NT2/D1 (cell line): ENCODE measurements at regions not wholly inside any gene's neighbourhood (a gene's known extent, or its start where the extent isn't known, plus 50 kb on each side); places are given as distances from the start of the nearest gene placed in this dataset.

Experiments used
- DNase-seq: peaks from one replicate; pipeline ENCODE4 v3.0.0-alpha.2; 2011; ENCODE audit warnings: low read depth, low spot score
- H3K27me3 ChIP-seq: 2 replicates; pipeline ENCODE4 v1.6.0; 2011; ENCODE audit warnings: mild to moderate bottlenecking; ENCODE audit not compliant: insufficient read length, insufficient read depth
- H3K36me3 ChIP-seq: 2 replicates; pipeline ENCODE4 v1.6.1; 2011; ENCODE audit warnings: mild to moderate bottlenecking, low read length, mixed read lengths; ENCODE audit not compliant: insufficient read depth, insufficient read length
- H3K4me1 ChIP-seq: 2 replicates; pipeline ENCODE4 v1.5.1; 2011; ENCODE audit not compliant: insufficient read depth, insufficient read length
- H3K4me3 ChIP-seq: 2 replicates; pipeline ENCODE4 v1.5.1; 2011; ENCODE audit warnings: low read depth; ENCODE audit not compliant: insufficient read length
- H3K9ac ChIP-seq: 2 replicates; pipeline ENCODE4 v1.6.0; 2011; ENCODE audit warnings: low read depth; ENCODE audit not compliant: insufficient read length
- H3K9me3 ChIP-seq: 2 replicates; pipeline ENCODE4 v1.5.1; 2011; ENCODE audit warnings: mild to moderate bottlenecking, low read length; ENCODE audit not compliant: insufficient read depth
- SUZ12 ChIP-seq: IDR thresholded peaks from 2 replicates; pipeline ENCODE4 v1.6.1; 2011; ENCODE audit not compliant: insufficient read length, insufficient read depth; ENCODE audit errors: extremely low read depth
- YY1 ChIP-seq: IDR thresholded peaks from 2 replicates; pipeline ENCODE4 v1.6.1; 2011; ENCODE audit not compliant: insufficient read length, insufficient read depth
- ZNF274 ChIP-seq: IDR thresholded peaks from 2 replicates; pipeline ENCODE4 v1.6.1; 2011; ENCODE audit warnings: mild to moderate bottlenecking, low read depth, low read length

GRCh38 chr7:68564306-68565135, 1033.8 kb upstream of the AUTS2 start:
- no peak overlapping the region for H3K9ac ChIP-seq
- no peak overlapping the region for H3K4me3 ChIP-seq
- H3K36me3 ChIP-seq = no peaks in the 10 kb centered on the region
- H3K4me1 ChIP-seq = no peaks in the 10 kb centered on the region
- H3K27me3 ChIP-seq = no peaks in the 10 kb centered on the region
- TF ChIP-seq YY1 (no peak), ZNF274 (no peak), SUZ12 (no peak)
- DNase-seq = no peak
- no peaks in the 10 kb centered on the region for H3K9me3 ChIP-seq

- no peaks in the 10 kb centered on the region for H3K36me3 ChIP-seq
- H3K4me3 ChIP-seq = no peak overlapping the region
- H3K9me3 ChIP-seq = no peaks in the 10 kb centered on the region
These were observed 1027.0 kb upstream of the AUTS2 start for GRCh38 chr7:68571286-68571685.

GRCh38 chr7:68573271-68574005, 1024.8 kb upstream of the AUTS2 start:
- H3K9me3 ChIP-seq = no peaks in the 10 kb centered on the region
- H3K4me1 ChIP-seq = peaks cover 2% of the 10 kb centered on the region
- H3K36me3 ChIP-seq = no peaks in the 10 kb centered on the region
- DNase-seq = no peak
- H3K9ac ChIP-seq = no peak overlapping the region
- H3K4me3 ChIP-seq = no peak overlapping the region
- no peak for TF ChIP-seq SUZ12
- TF ChIP-seq YY1 = no peak
- TF ChIP-seq ZNF274 = no peak
- H3K27me3 ChIP-seq = no peaks in the 10 kb centered on the region

More at GRCh38 chr7:68571286-68571685, 1027.0 kb upstream of the AUTS2 start:
- TF ChIP-seq YY1 (no peak), SUZ12 (no peak), ZNF274 (no peak)
- H3K4me1 ChIP-seq = peaks cover 2% of the 10 kb centered on the region
- H3K9ac ChIP-seq = no peak overlapping the region
- no peaks in the 10 kb centered on the region for H3K27me3 ChIP-seq
- DNase-seq = no peak

GRCh38 chr7:68576366-68576765, 1021.9 kb upstream of the AUTS2 start:
- peaks cover 2% of the 10 kb centered on the region for H3K4me1 ChIP-seq
- H3K36me3 ChIP-seq = no peaks in the 10 kb centered on the region
- no peak overlapping the region for H3K4me3 ChIP-seq
- no peaks in the 10 kb centered on the region for H3K9me3 ChIP-seq
- no peak overlapping the region for H3K9ac ChIP-seq
- no peaks in the 10 kb centered on the region for H3K27me3 ChIP-seq
- no peak for DNase-seq
- TF ChIP-seq ZNF274 (no peak), YY1 (no peak), SUZ12 (no peak)

GRCh38 chr7:68581417-68581816, 1016.9 kb upstream of the AUTS2 start:
- no peak for DNase-seq
- Histone ChIP-seq H3K27me3 (no peaks in the 10 kb centered on the region), H3K36me3 (no peaks in the 10 kb centered on the region), H3K9me3 (no peaks in the 10 kb centered on the region), H3K9ac (no peak overlapping the region), H3K4me3 (no peak overlapping the region), H3K4me1 (no peaks in the 10 kb centered on the region)
- TF ChIP-seq SUZ12 (no peak), YY1 (no peak), ZNF274 (no peak)

- no peak for DNase-seq
- Histone ChIP-seq H3K9ac (no peak overlapping the region), H3K36me3 (no peaks in the 10 kb centered on the region), H3K9me3 (no peaks in the 10 kb centered on the region), H3K4me3 (no peak overlapping the region), H3K27me3 (no peaks in the 10 kb centered on the region), H3K4me1 (no peaks in the 10 kb centered on the region)
- TF ChIP-seq SUZ12 (no peak), ZNF274 (no peak), YY1 (no peak)
These were observed 1010.7 kb upstream of the AUTS2 start for GRCh38 chr7:68587599-68587998.

- Histone ChIP-seq H3K4me1 (no peaks in the 10 kb centered on the region), H3K36me3 (no peaks in the 10 kb centered on the region), H3K9me3 (no peaks in the 10 kb centered on the region), H3K4me3 (no peak overlapping the region), H3K9ac (no peak overlapping the region), H3K27me3 (no peaks in the 10 kb centered on the region)
- no peak for TF ChIP-seq ZNF274
- no peak for TF ChIP-seq SUZ12
- no peak for TF ChIP-seq YY1
- DNase-seq = no peak
These were observed 996.4 kb upstream of the AUTS2 start for GRCh38 chr7:68601826-68602225.
